GM23248 (cell line): ENCODE measurements at regions not wholly inside any gene's neighbourhood (a gene's known extent, or its start where the extent isn't known, plus 50 kb on each side); places are given as distances from the start of the nearest gene placed in this dataset.
"Not testable (repeated sequence)": the region's sequence is repeated elsewhere in the genome, so short reads cannot be mapped to it uniquely, and the experiment has no call there.

ENCODE experiments used
- DNase-seq: peaks from one replicate; pipeline ENCODE4 v3.0.0-alpha.2; 2015
- H2AFZ ChIP-seq: fragments of 200-600 bp; sonication (generic); 2 replicates; pipeline ENCODE4 v1.6.1; 2016; ENCODE audit warnings: antibody characterized with exemption
- H3F3A ChIP-seq: fragments of 200-600 bp; sonication (generic); 2 replicates; pipeline ENCODE4 v1.6.1; 2016; ENCODE audit warnings: mild to moderate bottlenecking, antibody characterized with exemption, mixed run types; ENCODE audit not compliant: insufficient read depth
- H3K27ac ChIP-seq: fragments of 200-600 bp; sonication (generic); 2 replicates; pipeline ENCODE4 v1.5.1; 2016; ENCODE audit warnings: mild to moderate bottlenecking
- H3K27me3 ChIP-seq: fragments of 200-600 bp; sonication (generic); replicated peaks from 2 replicates; pipeline ENCODE4 v1.6.1; 2016; ENCODE audit warnings: mild to moderate bottlenecking; ENCODE audit not compliant: insufficient read depth
- H3K36me3 ChIP-seq: fragments of 200-600 bp; sonication (generic); 2 replicates; pipeline ENCODE4 v1.6.1; 2016; ENCODE audit warnings: low read depth, mild to moderate bottlenecking
- H3K4me1 ChIP-seq: fragments of 200-600 bp; sonication (generic); 2 replicates; pipeline ENCODE4 v1.6.1; 2016; ENCODE audit warnings: mild to moderate bottlenecking; ENCODE audit not compliant: insufficient read depth
- H3K4me2 ChIP-seq: fragments of 200-600 bp; sonication (generic); one replicate; pipeline ENCODE4 v1.6.1; 2016; ENCODE audit warnings: mild to moderate bottlenecking; ENCODE audit not compliant: unreplicated experiment
- H3K4me3 ChIP-seq: fragments of 200-600 bp; sonication (generic); 2 replicates; pipeline ENCODE4 v1.5.1; 2016; ENCODE audit warnings: mild to moderate bottlenecking
- H3K79me2 ChIP-seq: fragments of 200-600 bp; sonication (generic); 2 replicates; pipeline ENCODE4 v1.6.1; 2016; ENCODE audit warnings: mild to moderate bottlenecking; ENCODE audit not compliant: insufficient read depth
- H3K9ac ChIP-seq: fragments of 200-600 bp; sonication (generic); 2 replicates; pipeline ENCODE4 v1.6.1; 2016; ENCODE audit warnings: mild to moderate bottlenecking
- H3K9me2 ChIP-seq: fragments of 200-600 bp; sonication (generic); 2 replicates; pipeline ENCODE4 v1.6.1; 2016; ENCODE audit warnings: mixed run types, mild to moderate bottlenecking, moderate library complexity; ENCODE audit not compliant: insufficient read depth
- H3K9me3 ChIP-seq: fragments of 200-600 bp; sonication (generic); one replicate; pipeline ENCODE4 v1.6.1; 2017; ENCODE audit warnings: low read depth
- H4K20me1 ChIP-seq: fragments of 200-600 bp; sonication (generic); 2 replicates; pipeline ENCODE4 v1.6.0; 2016; ENCODE audit not compliant: insufficient read depth
- EZH2 ChIP-seq: fragments of 200-600 bp; sonication (generic); IDR thresholded peaks from 2 replicates; pipeline ENCODE4 v1.6.1; 2018; ENCODE audit warnings: antibody characterized with exemption, mild to moderate bottlenecking; ENCODE audit not compliant: insufficient read depth, poor library complexity, severe bottlenecking
- EZH2phosphoT487 ChIP-seq: fragments of 200-600 bp; sonication (generic); IDR thresholded peaks from 2 replicates; pipeline ENCODE4 v1.6.1; 2018; ENCODE audit warnings: antibody characterized with exemption, moderate library complexity, mild to moderate bottlenecking, low read depth; ENCODE audit not compliant: insufficient read depth
- WGBS, 2 experiments: methylation state at CpG; one replicate each; pipeline ENCODE4 v1.1.6; 2015 to 2017; ENCODE audit warnings: low lambda C conversion rate in 2 of 2, low coverage in 1 of 2; ENCODE audit errors: missing lambda C conversion rate in 2 of 2; 5-methylcytosine and 5-hydroxymethylcytosine counted together
- in situ Hi-C: fragments of 300-500 bp; cut with MboI; formaldehyde crosslinking; loops from 2 replicates; pipeline ENCODE4 v1.15.0; 2020

- peak overlapping the region; percentile 100 for H3K27ac ChIP-seq
- H3K4me1 ChIP-seq = peaks cover 34% of the 10 kb centered on the region
- DNase-seq = peak; percentile 93
- peak overlapping the region; percentile 84 for H3K9ac ChIP-seq
- H3K9me3 ChIP-seq = no peaks in the 10 kb centered on the region
- no peaks in the 10 kb centered on the region for H3K9me2 ChIP-seq
- in situ Hi-C loops = no loop called here
- peak overlapping the region; percentile 65 for H2AFZ ChIP-seq
- H3K4me2 ChIP-seq = peak overlapping the region; percentile 81
- H3K79me2 ChIP-seq = no peaks in the 10 kb centered on the region
- H3K27me3 ChIP-seq = no peaks in the 10 kb centered on the region
- TF ChIP-seq EZH2 = no peak
- no peak for TF ChIP-seq EZH2phosphoT487
- H3K36me3 ChIP-seq = no peaks in the 10 kb centered on the region
- peaks cover 32% of the 10 kb centered on the region for H3F3A ChIP-seq
- H3K4me3 ChIP-seq = peak overlapping the region; percentile 51
- no peaks in the 10 kb centered on the region for H4K20me1 ChIP-seq
- 0 to 10% methylated on average over 2 of the region's 2 CpGs for WGBS, 2 experiments
Observed at GRCh38 chr5:91296674-91297143, 86.4 kb downstream of the ARRDC3 start.

GRCh38 chr5:91296102-91296501 lies 87.0 kb downstream of the ARRDC3 start:
- peak overlapping the region; percentile 51 for H3K4me3 ChIP-seq
- H3K27ac ChIP-seq = peak overlapping the region; percentile 100
- peaks cover 32% of the 10 kb centered on the region for H3F3A ChIP-seq
- peak overlapping the region; percentile 84 for H3K9ac ChIP-seq
- H3K9me3 ChIP-seq, in situ Hi-C loops, H3K27me3 ChIP-seq, H4K20me1 ChIP-seq, H3K79me2 ChIP-seq, H3K9me2 ChIP-seq, H3K36me3 ChIP-seq: not testable (repeated sequence)
- WGBS, 2 experiments = 8 to 11% methylated on average over 9 of the region's 9 CpGs
- H2AFZ ChIP-seq = peak overlapping the region; percentile 65
- DNase-seq = peak; percentile 51
- peak overlapping the region; percentile 81 for H3K4me2 ChIP-seq
- H3K4me1 ChIP-seq = peaks cover 28% of the 10 kb centered on the region

- H3K36me3 ChIP-seq = no peaks in the 10 kb centered on the region
- H3K9me2 ChIP-seq = no peaks in the 10 kb centered on the region
- in situ Hi-C loops = no loop called here
- no peak overlapping the region for H3K4me2 ChIP-seq
- TF ChIP-seq EZH2 (no peak), EZH2phosphoT487 (no peak)
- H3K27me3 ChIP-seq = no peaks in the 10 kb centered on the region
- no peaks in the 10 kb centered on the region for H4K20me1 ChIP-seq
- H3K4me3 ChIP-seq = no peak overlapping the region
- peaks cover 27% of the 10 kb centered on the region for H3K4me1 ChIP-seq
- no peak for DNase-seq
- no peaks in the 10 kb centered on the region for H3K79me2 ChIP-seq
- no peak overlapping the region for H3K9ac ChIP-seq
- no peak overlapping the region for H2AFZ ChIP-seq
- H3K9me3 ChIP-seq = no peaks in the 10 kb centered on the region
- H3F3A ChIP-seq = peaks cover 28% of the 10 kb centered on the region
- H3K27ac ChIP-seq = no peak overlapping the region
Observed at GRCh38 chr5:91293131-91293530, 90.0 kb downstream of the ARRDC3 start.

- in situ Hi-C loops = no loop called here
- no peaks in the 10 kb centered on the region for H3K36me3 ChIP-seq
- WGBS, 2 experiments = 89 to 94% methylated on average over 4 of the region's 4 CpGs
- TF ChIP-seq EZH2 (no peak), EZH2phosphoT487 (no peak)
- no peaks in the 10 kb centered on the region for H4K20me1 ChIP-seq
- H3K9me2 ChIP-seq = no peaks in the 10 kb centered on the region
- H3K4me1 ChIP-seq = peaks cover 16% of the 10 kb centered on the region
- no peak overlapping the region for H3K4me2 ChIP-seq
- no peak for DNase-seq
- H3F3A ChIP-seq = peaks cover 16% of the 10 kb centered on the region
- no peak overlapping the region for H2AFZ ChIP-seq
- H3K27me3 ChIP-seq = no peaks in the 10 kb centered on the region
- no peak overlapping the region for H3K9ac ChIP-seq
- no peaks in the 10 kb centered on the region for H3K9me3 ChIP-seq
- H3K27ac ChIP-seq = no peak overlapping the region
- no peaks in the 10 kb centered on the region for H3K79me2 ChIP-seq
- H3K4me3 ChIP-seq = no peak overlapping the region
Observed at GRCh38 chr5:91291628-91292569, 91.2 kb downstream of the ARRDC3 start.
